OCI-LY7 (cell line): ENCODE measurements at regions not wholly inside any gene's neighbourhood (a gene's known extent, or its start where the extent isn't known, plus 50 kb on each side); places are given as distances from the start of the nearest gene placed in this dataset.

ENCODE experiments used
- BruUV-seq: library from RNA; stranded (reverse); fragments of 400-500 nt; replicated peaks from 2 replicates; lab custom pipeline; 2021; lab: Mats Ljungman, UMichigan
- CTCF ChIA-PET: fragments of 300-600 bp; sonication (Branson Sonifier 250); formaldehyde crosslinking; loops from one replicate; lab custom pipeline; 2022; ENCODE audit warnings: antibody characterized with exemption; ENCODE audit not compliant: unreplicated experiment; lab: Charles Lee
- POLR2A ChIA-PET: fragments of 300-600 bp; sonication (Branson Sonifier 250); formaldehyde crosslinking; loops from one replicate; lab custom pipeline; 2022; ENCODE audit warnings: antibody characterized with exemption; lab: Charles Lee
- DNase-seq: peaks from one replicate; pipeline ENCODE4 v3.0.0-alpha.2; 2015; ENCODE audit warnings: low spot score
- H2AFZ ChIP-seq: fragments of 200-600 bp; sonication (generic), shearing (Covaris generic); 2 replicates; pipeline ENCODE4 v1.6.1; 2014; ENCODE audit warnings: mild to moderate bottlenecking, antibody characterized with exemption, low read length, moderate library complexity
- H3K27ac ChIP-seq: fragments of 200-600 bp; sonication (generic); 2 replicates; pipeline ENCODE4 v1.5.1; 2014; ENCODE audit warnings: mixed run types, low read depth, mild to moderate bottlenecking, moderate library complexity, low read length, inconsistent platforms; ENCODE audit not compliant: poor library complexity, severe bottlenecking
- H3K36me3 ChIP-seq: fragments of 200-600 bp; sonication (generic); 2 replicates; pipeline ENCODE4 v1.6.1; 2014; ENCODE audit warnings: mild to moderate bottlenecking, antibody characterized with exemption, low read length, moderate library complexity, mixed read lengths; ENCODE audit not compliant: insufficient read depth
- H3K4me1 ChIP-seq: fragments of 200-600 bp; sonication (generic); 2 replicates; pipeline ENCODE4 v1.5.1; 2014; ENCODE audit warnings: mild to moderate bottlenecking, low read length; ENCODE audit not compliant: insufficient read depth, poor library complexity, severe bottlenecking
- H3K4me2 ChIP-seq: fragments of 200-600 bp; sonication (generic); 2 replicates; pipeline ENCODE4 v1.6.1; 2014; ENCODE audit warnings: mild to moderate bottlenecking, low read length
- H3K4me3 ChIP-seq: fragments of 200-600 bp; sonication (generic); 2 replicates; pipeline ENCODE4 v1.5.1; 2014; ENCODE audit warnings: mild to moderate bottlenecking, low read depth, low read length; ENCODE audit not compliant: poor library complexity, severe bottlenecking
- H3K79me2 ChIP-seq: fragments of 200-600 bp; sonication (generic); 2 replicates; pipeline ENCODE4 v1.6.1; 2016; ENCODE audit warnings: low read depth, mild to moderate bottlenecking, low read length, moderate library complexity, mixed read lengths; ENCODE audit not compliant: insufficient read depth
- H3K9me2 ChIP-seq: fragments of 200-600 bp; sonication (generic); 2 replicates; pipeline ENCODE4 v1.6.1; 2016; ENCODE audit warnings: mild to moderate bottlenecking, low read length, mixed read lengths; ENCODE audit not compliant: insufficient read depth
- H3K9me3 ChIP-seq: fragments of 200-600 bp; sonication (generic); 2 replicates; pipeline ENCODE4 v1.6.1; 2014; ENCODE audit warnings: mild to moderate bottlenecking, mixed run types, low read length, mixed read lengths
- H4K20me1 ChIP-seq: fragments of 200-600 bp; sonication (generic); 2 replicates; pipeline ENCODE4 v1.6.1; 2014; ENCODE audit warnings: mild to moderate bottlenecking, antibody characterized with exemption, low read length, moderate library complexity, mixed read lengths; ENCODE audit not compliant: insufficient read depth
- EZH2phosphoT487 ChIP-seq: fragments of 200-600 bp; sonication (generic); IDR thresholded peaks from 2 replicates; pipeline ENCODE4 v1.6.1; 2018; ENCODE audit warnings: low read depth, borderline replicate concordance, mild to moderate bottlenecking, mixed run types, antibody characterized with exemption, low read length, moderate library complexity, mixed read lengths
- intact Hi-C: fragments of 100-400 bp; cut with micrococcal nuclease; formaldehyde crosslinking; loops from one replicate; pipeline ENCODE4 v1.10.0; 2022; ENCODE audit not compliant: unreplicated experiment
- TF ChIP-seq, protein P1 (sequence below): fragments of 200-600 bp; sonication (generic); conservative IDR thresholded peaks from 2 replicates; pipeline ENCODE4 v1.5.1; 2014; ENCODE audit warnings: mild to moderate bottlenecking, antibody characterized with exemption, low read length, moderate library complexity, mixed read lengths

- no TSS peak for BruUV-seq
- Histone ChIP-seq H4K20me1 (no peaks in the 10 kb centered on the region), H3K9me3 (no peaks in the 10 kb centered on the region), H3K9me2 (no peaks in the 10 kb centered on the region), H3K4me2 (no peak overlapping the region), H3K36me3 (no peaks in the 10 kb centered on the region), H3K4me1 (no peaks in the 10 kb centered on the region), H3K79me2 (no peaks in the 10 kb centered on the region), H2AFZ (no peak overlapping the region), H3K27ac (no peak overlapping the region), H3K4me3 (no peak overlapping the region)
- ChIA-PET CTCF (no interaction called here), POLR2A (no interaction called here)
- no peak for DNase-seq
- intact Hi-C loops, result no loop called here
- no peak for TF ChIP-seq EZH2phosphoT487
- TF ChIP-seq, protein P1, sequence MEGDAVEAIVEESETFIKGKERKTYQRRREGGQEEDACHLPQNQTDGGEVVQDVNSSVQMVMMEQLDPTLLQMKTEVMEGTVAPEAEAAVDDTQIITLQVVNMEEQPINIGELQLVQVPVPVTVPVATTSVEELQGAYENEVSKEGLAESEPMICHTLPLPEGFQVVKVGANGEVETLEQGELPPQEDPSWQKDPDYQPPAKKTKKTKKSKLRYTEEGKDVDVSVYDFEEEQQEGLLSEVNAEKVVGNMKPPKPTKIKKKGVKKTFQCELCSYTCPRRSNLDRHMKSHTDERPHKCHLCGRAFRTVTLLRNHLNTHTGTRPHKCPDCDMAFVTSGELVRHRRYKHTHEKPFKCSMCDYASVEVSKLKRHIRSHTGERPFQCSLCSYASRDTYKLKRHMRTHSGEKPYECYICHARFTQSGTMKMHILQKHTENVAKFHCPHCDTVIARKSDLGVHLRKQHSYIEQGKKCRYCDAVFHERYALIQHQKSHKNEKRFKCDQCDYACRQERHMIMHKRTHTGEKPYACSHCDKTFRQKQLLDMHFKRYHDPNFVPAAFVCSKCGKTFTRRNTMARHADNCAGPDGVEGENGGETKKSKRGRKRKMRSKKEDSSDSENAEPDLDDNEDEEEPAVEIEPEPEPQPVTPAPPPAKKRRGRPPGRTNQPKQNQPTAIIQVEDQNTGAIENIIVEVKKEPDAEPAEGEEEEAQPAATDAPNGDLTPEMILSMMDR, result no peak
Measured at GRCh38 chr7:9240001-9240400, 806.6 kb downstream of the NXPH1 start.

GRCh38 chr7:9241826-9242225 is 808.4 kb downstream of the NXPH1 start:
- Histone ChIP-seq H3K27ac (no peak overlapping the region), H3K36me3 (no peaks in the 10 kb centered on the region), H3K4me2 (no peak overlapping the region), H4K20me1 (no peaks in the 10 kb centered on the region), H3K9me3 (no peaks in the 10 kb centered on the region), H2AFZ (no peak overlapping the region), H3K9me2 (no peaks in the 10 kb centered on the region), H3K4me3 (no peak overlapping the region), H3K79me2 (no peaks in the 10 kb centered on the region), H3K4me1 (no peaks in the 10 kb centered on the region)
- BruUV-seq, result no TSS peak
- intact Hi-C loops, result no loop called here
- no peak for DNase-seq
- ChIA-PET CTCF (no interaction called here), POLR2A (no interaction called here)
- no peak for TF ChIP-seq EZH2phosphoT487
- TF ChIP-seq, protein P1, result no peak

DNA sequence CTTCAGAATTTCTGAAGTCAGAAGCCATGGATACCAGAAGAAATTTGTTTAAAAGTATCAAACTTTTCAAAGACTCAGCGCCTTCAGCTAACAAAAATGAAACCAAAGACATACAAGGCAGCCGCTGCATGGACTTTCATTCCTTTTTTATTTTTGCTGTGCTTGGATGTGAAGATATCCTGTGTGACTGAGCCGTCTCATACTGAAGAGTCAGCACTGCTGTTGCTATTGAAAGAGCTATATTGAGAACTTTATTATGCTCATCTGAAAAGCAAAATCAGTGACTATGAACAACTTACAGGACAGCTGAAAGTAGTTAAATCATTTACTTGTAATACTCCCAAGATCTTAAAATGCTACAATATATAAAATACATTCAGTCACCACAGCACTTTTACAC is 809.2 kb downstream of the NXPH1 start:
- Histone ChIP-seq H3K4me1 (no peaks in the 10 kb centered on the region), H3K27ac (no peak overlapping the region), H3K9me3 (no peaks in the 10 kb centered on the region), H3K36me3 (no peaks in the 10 kb centered on the region), H3K9me2 (no peaks in the 10 kb centered on the region), H3K79me2 (no peaks in the 10 kb centered on the region), H3K4me3 (no peak overlapping the region), H2AFZ (no peak overlapping the region), H3K4me2 (no peak overlapping the region), H4K20me1 (no peaks in the 10 kb centered on the region)
- POLR2A ChIA-PET, result interaction anchor here (0.7 kb wide), 1 partner anchor 231 kb away, joined by 3 read pairs; no protein-coding TSS in a partner anchor
- DNase-seq, result no peak
- BruUV-seq, result no TSS peak
- TF ChIP-seq EZH2phosphoT487, result no peak
- TF ChIP-seq, protein P1, result no peak
- intact Hi-C loops, result no loop called here
- CTCF ChIA-PET, result no interaction called here
